GM12878 (cell line): ENCODE measurements at regions not wholly inside any gene's neighbourhood (a gene's known extent, or its start where the extent isn't known, plus 50 kb on each side); places are given as distances from the start of the nearest gene placed in this dataset.

ENCODE experiments used
- CEBPB ChIP-seq, 2 experiments: fragments of 150-350 bp in 1 of 2; IDR thresholded peaks; 2 replicates each; pipeline ENCODE4 v1.6.1; 2012 to 2014; ENCODE audit warnings: low read depth in 2 of 2, low read length in 2 of 2, borderline replicate concordance in 1 of 2, inconsistent platforms in 1 of 2
- CHD4 ChIP-seq: fragments of 200-600 bp; sonication (generic); IDR thresholded peaks from 2 replicates; pipeline ENCODE4 v1.6.1; 2016; ENCODE audit warnings: mild to moderate bottlenecking
- CTCF ChIP-seq, 3 experiments: IDR thresholded peaks in 2 of 3; conservative IDR thresholded peaks in 1 of 3; 2 replicates each; pipeline ENCODE4 v1.5.1; 2011; ENCODE audit warnings: low read depth in 3 of 3, low read length in 3 of 3, mild to moderate bottlenecking in 3 of 3, control low read depth in 2 of 3, moderate library complexity in 2 of 3, inconsistent platforms in 1 of 3, mixed read lengths in 1 of 3; ENCODE audit not compliant: control insufficient read depth in 2 of 3, insufficient read depth in 1 of 3; ENCODE audit errors: extremely low read depth in 1 of 3
- RCOR1 ChIP-seq: conservative IDR thresholded peaks from 2 replicates; pipeline ENCODE4 v1.6.1; 2012; ENCODE audit warnings: low read depth, low read length, improper control_type of control experiment
- ZNF274 ChIP-seq: IDR thresholded peaks from one replicate; pipeline ENCODE4 v1.8.0; 2011; ENCODE audit not compliant: insufficient read length, insufficient read depth

GRCh38 chr6:45736134-45736533, 279.5 kb downstream of the CLIC5 start:
- TF ChIP-seq CTCF (IDR thresholded peaks at IDR 0.05 in 2 of 3, conservative IDR thresholded peaks at IDR 0.05 in 1 of 3; ENCODE audit: control insufficient read depth in 2 of 3, extremely low read depth in 1 of 3, insufficient read depth in 1 of 3, low read depth in 3 of 3, low read length in 3 of 3) (no peak), ZNF274 (no peak), RCOR1 (no peak), CEBPB (IDR thresholded peaks at IDR 0.05; ENCODE audit: borderline replicate concordance in 1 of 2, low read depth in 2 of 2, low read length in 2 of 2) (no peak), CHD4 (no peak)
